Heart right ventricle (tissue), 16 donors: ENCODE measurements at regions not wholly inside any gene's neighbourhood (a gene's known extent, or its start where the extent isn't known, plus 50 kb on each side); places are given as distances from the start of the nearest gene placed in this dataset.

ENCODE experiments used
- ATAC-seq, 8 donors: fragments of 200-7000 bp; cut with Tn5 transposase; one replicate each; pipeline ENCODE4 v1.9.1; 2020; ENCODE audit warnings: mild to moderate bottlenecking in 8 of 8, moderate library complexity in 8 of 8, moderate number of reproducible peaks in 1 of 8
- DNase-seq, 2 donors: peaks; one replicate each; pipeline ENCODE4 v3.0.0-alpha.2; 2020
- H3K27ac ChIP-seq, 10 donors: fragments of 200-600 bp; sonication (generic) in 2 of 10; one replicate each; pipeline versions ENCODE4 v1.5.0 to v1.8.0; 2020 to 2022; ENCODE audit warnings: mild to moderate bottlenecking in 3 of 10
- H3K27me3 ChIP-seq, 7 donors: fragments of 200-600 bp; one replicate each; pipeline ENCODE4 v1.8.0; 2021 to 2022; ENCODE audit warnings: mild to moderate bottlenecking in 2 of 7
- H3K36me3 ChIP-seq, 9 donors: fragments of 200-600 bp; sonication (generic) in 1 of 9; one replicate each; pipeline versions ENCODE4 v1.5.0 to v1.8.0; 2020 to 2022; ENCODE audit warnings: mild to moderate bottlenecking in 2 of 9
- H3K4me1 ChIP-seq, 9 donors: fragments of 200-600 bp; sonication (generic) in 1 of 9; one replicate each; pipeline versions ENCODE4 v1.5.0 to v1.8.0; 2020 to 2022; ENCODE audit warnings: mild to moderate bottlenecking in 4 of 9
- H3K4me3 ChIP-seq, 10 donors: fragments of 200-600 bp; sonication (generic) in 2 of 10; one replicate each; pipeline versions ENCODE4 v1.5.0 to v1.8.0; 2020 to 2022; ENCODE audit warnings: mild to moderate bottlenecking in 7 of 10, moderate library complexity in 2 of 10
- H3K9me3 ChIP-seq, 11 donors: fragments of 200-600 bp in 10 of 11; sonication (generic) in 2 of 11; one replicate each; pipeline versions ENCODE4 v1.5.0 to v1.8.0; 2013 to 2022; ENCODE audit warnings: mild to moderate bottlenecking in 2 of 11, control low read depth in 1 of 11, moderate library complexity in 1 of 11
- WGBS, 2 donors: extraction: QIAGEN DNeasy Blood & Tissue Kit; methylation state at CpG; one replicate each; pipeline ENCODE4 v1.1.7; 2013; ENCODE audit warnings: inconsistent platforms in 1 of 2; 5-methylcytosine and 5-hydroxymethylcytosine counted together
- intact Hi-C, 10 donors: fragments of 100-400 bp; cut with DNase I; formaldehyde crosslinking; loops; one replicate each; pipeline versions ENCODE4 v1.11.1 to v1.14.2; 2022
- TF ChIP-seq, protein P1 (sequence below), 9 donors: fragments of 200-600 bp; sonication (generic) in 2 of 9; IDR thresholded peaks; one replicate each; pipeline versions ENCODE4 v1.5.0 to v1.8.0; 2021 to 2022; ENCODE audit warnings: antibody characterized with exemption in 9 of 9, mild to moderate bottlenecking in 5 of 9, moderate library complexity in 1 of 9
- donor health status: Arrhythmogenic right ventricular cardiomyopathy.
- donor health status: ischemic (EF 13 %, LVEDD 7.1; RV severe dilation, severe dysfunction).
- donor health status: healthy with polysubstance abuse.
- donor health status: DM: no; HTN: yes; CAD: no.
- donor health status: DM: no; HTN: no; CAD: no.
- donor health status: ischemic (EF 25% LVEDD 6.9; RV normal size, moderate dysfunction).
- donor health status: ischemic (EF 25% LVEDD 5.7; RV mildly dilated, moderate dysfunction).
- donor health status: healthy.
- donor health status: DM: yes; HTN: yes; CAD: no.
- donor health status: Ischemic cardiomyopathy.
- donor health status: ischemic (EF 35%, LVEDD 5.7; RV mildly dilated, moderate dysfunction).
- donor health status: nonischemic (EF 11% LVEDD 7.7; RV severe dilation, severe dysfunction).
- donor health status: DM: yes; HTN: yes; CAD: no.
- donor health status: PGD.
- donor health status: ischemic (EF 29% LVEDD 5.4; RV normal size, mild dysfunction).
- donor health status: nonischemic (EF 23%, LVEDD 6.1; RV moderate dilation, normal function).

GRCh38 chr14:71541973-71542690, 390.1 kb upstream of the RGS6 start:
- Histone ChIP-seq H3K9me3 (no peaks in the 10 kb centered on the region), H3K36me3 (no peaks in the 10 kb centered on the region), H3K27ac (no peak overlapping the region), H3K4me3 (no peak overlapping the region), H3K27me3 (no peaks in the 10 kb centered on the region), H3K4me1 (peaks cover 2 to 39% (median 27%) of the 10 kb centered on the region in 9 donors)
- 75 to 82% methylated on average over 5 of the region's 5 CpGs for WGBS, 2 donors
- intact Hi-C loops: no loop called here
- no peak for ATAC-seq
- no peak for DNase-seq
- TF ChIP-seq, protein P1, sequence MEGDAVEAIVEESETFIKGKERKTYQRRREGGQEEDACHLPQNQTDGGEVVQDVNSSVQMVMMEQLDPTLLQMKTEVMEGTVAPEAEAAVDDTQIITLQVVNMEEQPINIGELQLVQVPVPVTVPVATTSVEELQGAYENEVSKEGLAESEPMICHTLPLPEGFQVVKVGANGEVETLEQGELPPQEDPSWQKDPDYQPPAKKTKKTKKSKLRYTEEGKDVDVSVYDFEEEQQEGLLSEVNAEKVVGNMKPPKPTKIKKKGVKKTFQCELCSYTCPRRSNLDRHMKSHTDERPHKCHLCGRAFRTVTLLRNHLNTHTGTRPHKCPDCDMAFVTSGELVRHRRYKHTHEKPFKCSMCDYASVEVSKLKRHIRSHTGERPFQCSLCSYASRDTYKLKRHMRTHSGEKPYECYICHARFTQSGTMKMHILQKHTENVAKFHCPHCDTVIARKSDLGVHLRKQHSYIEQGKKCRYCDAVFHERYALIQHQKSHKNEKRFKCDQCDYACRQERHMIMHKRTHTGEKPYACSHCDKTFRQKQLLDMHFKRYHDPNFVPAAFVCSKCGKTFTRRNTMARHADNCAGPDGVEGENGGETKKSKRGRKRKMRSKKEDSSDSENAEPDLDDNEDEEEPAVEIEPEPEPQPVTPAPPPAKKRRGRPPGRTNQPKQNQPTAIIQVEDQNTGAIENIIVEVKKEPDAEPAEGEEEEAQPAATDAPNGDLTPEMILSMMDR (IDR thresholded peaks at IDR 0.05): no peak

DNA sequence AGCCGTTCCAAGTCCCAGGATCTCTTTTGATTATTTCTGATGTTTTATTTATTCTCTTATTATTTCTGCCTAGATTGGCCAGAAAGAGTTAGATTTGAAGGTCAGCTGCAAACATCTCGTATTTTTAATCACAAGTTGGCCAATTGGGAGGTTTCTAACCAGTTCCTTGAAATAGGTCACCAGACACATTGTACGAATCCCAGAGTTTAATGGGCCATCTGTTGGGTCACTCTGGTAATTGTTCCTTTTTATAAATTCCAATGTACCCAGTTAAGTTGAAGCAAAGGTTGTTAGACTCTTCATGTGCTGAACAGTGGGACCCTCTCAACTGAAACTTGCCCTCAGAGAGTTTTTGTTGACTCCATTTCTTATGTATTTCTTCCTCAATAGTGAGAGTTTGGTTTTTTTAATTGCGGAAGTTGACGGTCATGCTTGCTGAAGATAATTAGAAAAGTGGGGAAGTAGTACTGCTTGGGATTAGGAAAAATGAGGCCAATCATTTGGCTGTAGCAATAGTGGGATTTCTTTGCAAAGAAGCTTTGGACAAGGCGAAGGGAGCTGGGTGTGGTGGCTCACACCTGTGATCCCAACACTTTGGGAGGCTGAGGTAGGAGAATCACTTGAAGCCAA, 382.7 kb upstream of the RGS6 start:
- no peak for DNase-seq
- Histone ChIP-seq H3K36me3 (no peaks in the 10 kb centered on the region), H3K9me3 (no peaks in the 10 kb centered on the region), H3K4me1 (peaks cover 0 to 1% (median 0%) of the 10 kb centered on the region in 9 donors), H3K27ac (no peak overlapping the region), H3K27me3 (no peaks in the 10 kb centered on the region), H3K4me3 (no peak overlapping the region)
- ATAC-seq: no peak
- whole genome bisulfite sequencing, 2 donors: 94 to 96% methylated on average over 6 of the region's 6 CpGs
- TF ChIP-seq, protein P1 (IDR thresholded peaks at IDR 0.05): no peak
- intact Hi-C loops: no loop called here

DNA sequence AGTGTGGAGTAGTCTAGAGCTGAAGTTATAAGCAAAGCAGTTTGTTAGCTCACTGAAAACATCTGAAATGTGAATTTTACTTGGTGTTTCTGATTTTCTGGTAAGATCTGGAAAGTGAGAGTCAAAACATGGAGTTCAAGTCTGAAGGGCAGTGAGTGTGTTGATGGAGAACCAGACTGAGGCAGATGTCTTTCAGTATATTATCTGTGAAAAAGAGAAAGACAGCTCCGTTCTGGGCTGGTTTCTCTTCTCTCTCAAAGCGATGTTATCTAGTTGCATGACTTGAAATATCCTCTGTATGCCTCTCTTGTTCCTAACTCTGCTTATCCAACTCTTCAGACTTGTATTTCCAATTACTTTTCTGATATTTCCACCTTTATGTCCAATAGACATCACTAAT, 381.9 kb upstream of the RGS6 start:
- H3K4me1 ChIP-seq: peaks cover 0 to 8% (median 0%) of the 10 kb centered on the region in 9 donors
- ATAC-seq (no peak), DNase-seq (no peak)
- no peaks in the 10 kb centered on the region for H3K27me3 ChIP-seq
- TF ChIP-seq, protein P1 (IDR thresholded peaks at IDR 0.05): no peak
- 84 to 89% methylated on average over 2 of the region's 2 CpGs for WGBS, 2 donors
- H3K36me3 ChIP-seq: no peaks in the 10 kb centered on the region
- H3K4me3 ChIP-seq: no peak overlapping the region
- H3K27ac ChIP-seq: no peak overlapping the region
- H3K9me3 ChIP-seq: peaks cover 0 to 5% (median 0%) of the 10 kb centered on the region in 11 donors
- intact Hi-C loops: no loop called here

DNA sequence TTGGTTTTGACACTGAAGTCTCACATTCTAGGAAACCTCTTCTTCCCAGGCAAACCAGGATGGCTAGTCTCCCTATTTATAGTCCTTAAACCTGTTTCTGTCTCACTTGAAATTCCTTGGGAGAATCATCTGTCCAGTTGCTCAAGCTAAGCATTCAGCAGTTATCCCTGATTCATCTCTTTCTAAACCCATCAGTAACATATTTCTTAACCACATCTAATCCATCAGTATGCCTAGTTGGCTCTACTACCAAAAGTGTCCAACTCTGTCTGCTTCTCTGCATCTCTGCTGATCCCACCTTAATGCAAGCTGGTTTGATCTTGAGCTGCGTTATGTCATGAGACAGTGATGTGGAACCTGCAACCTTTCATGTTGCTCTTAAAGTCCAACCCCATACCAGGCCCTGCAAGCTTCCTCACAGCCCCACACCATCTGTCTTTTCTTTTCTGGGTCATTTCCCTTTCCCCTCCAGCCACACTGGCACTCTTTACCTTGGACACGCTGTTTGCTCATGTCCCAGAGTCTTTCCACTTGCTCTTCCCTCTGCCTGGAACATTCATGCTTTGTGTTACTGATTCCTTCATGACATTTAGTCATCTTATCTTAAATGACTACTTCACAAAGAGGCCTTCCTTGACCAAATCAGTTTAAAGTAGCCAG, 380.8 kb upstream of the RGS6 start:
- intact Hi-C loops: no loop called here
- Histone ChIP-seq H3K36me3 (no peaks in the 10 kb centered on the region), H3K4me3 (no peak overlapping the region), H3K27me3 (no peaks in the 10 kb centered on the region), H3K9me3 (peaks cover 0 to 5% (median 0%) of the 10 kb centered on the region in 11 donors), H3K4me1 (peaks cover 0 to 18% (median 0%) of the 10 kb centered on the region in 9 donors), H3K27ac (no peak overlapping the region)
- DNase-seq: no peak
- ATAC-seq: no peak
- TF ChIP-seq, protein P1 (IDR thresholded peaks at IDR 0.05): no peak
- 70 to 76% methylated on average over 2 of the region's 2 CpGs for WGBS, 2 donors
